HepG2 (cell line): ENCODE measurements at regions not wholly inside any gene's neighbourhood (a gene's known extent, or its start where the extent isn't known, plus 50 kb on each side); places are given as distances from the start of the nearest gene placed in this dataset.

Experiments
- ATAC-seq: fragments of 200-7000 bp; cut with Tn5 transposase; 3 replicates; pipeline ENCODE4 v1.9.1; 2020; ENCODE audit warnings: mild to moderate bottlenecking, moderate library complexity
- BruUV-seq: library from RNA; stranded (reverse); fragments of 400-500 nt; replicated peaks from 2 replicates; lab custom pipeline; 2021; lab: Mats Ljungman, UMichigan
- CTCF ChIA-PET: fragments of 300-600 bp; formaldehyde crosslinking; extraction: SDS; loops from one replicate; lab custom pipeline; 2021; ENCODE audit warnings: low total read pairs, inconsistent platforms, low intra/inter-chr PET ratio; lab: Yijun Ruan, JAX
- POLR2A ChIA-PET: fragments of 350-600 bp; sonication (Branson Sonifier 250); formaldehyde crosslinking; loops from one replicate; lab custom pipeline; 2020; ENCODE audit warnings: antibody characterized with exemption, inconsistent platforms; lab: Yijun Ruan, JAX
- DNase-seq: peaks from one replicate; pipeline ENCODE4 v3.0.0-alpha.2; 2015; ENCODE audit warnings: low spot score
- FAIRE-seq: peaks from 3 replicates; lab custom pipeline; 2011; peaks lifted over from hg19 to GRCh38; lab: Jason Lieb, UNC
- H2AFZ ChIP-seq: one replicate; pipeline ENCODE4 v1.6.1; 2011; ENCODE audit warnings: low read length, inconsistent platforms
- H3K27ac ChIP-seq: fragments of 300-600 bp; 3 replicates; pipeline ENCODE4 v1.8.0; 2011; ENCODE audit warnings: mixed run types, mild to moderate bottlenecking, mixed read lengths, low read length, inconsistent platforms; ENCODE audit not compliant: insufficient read depth; ENCODE audit errors: extremely low read length
- H3K27me3 ChIP-seq, 2 experiments: fragments of 200-600 bp in 1 of 2; 2 replicates in 1 of 2; 3 replicates in 1 of 2; pipeline versions ENCODE4 v1.6.0 to v1.8.0; 2011; ENCODE audit warnings: low read length in 2 of 2, mild to moderate bottlenecking in 2 of 2, moderate library complexity in 2 of 2, inconsistent platforms in 1 of 2; ENCODE audit not compliant: insufficient read depth in 2 of 2, control insufficient read depth in 1 of 2
- H3K36me3 ChIP-seq, 2 experiments: fragments of 200-600 bp in 1 of 2; replicated peaks in 1 of 2; 2 replicates in 1 of 2; 3 replicates in 1 of 2; pipeline versions ENCODE4 v1.5.1 to v1.8.0; 2011; ENCODE audit warnings: low read length in 2 of 2, inconsistent platforms in 1 of 2; ENCODE audit not compliant: insufficient read depth in 2 of 2, control insufficient read depth in 1 of 2
- H3K4me1 ChIP-seq: 2 replicates; pipeline ENCODE4 v1.5.1; 2012; ENCODE audit warnings: low read length, inconsistent platforms; ENCODE audit not compliant: insufficient read depth
- H3K4me2 ChIP-seq: 2 replicates; pipeline ENCODE4 v1.6.0; 2011; ENCODE audit warnings: low read depth, low read length, inconsistent platforms
- H3K4me3 ChIP-seq, 3 experiments: fragments of 200-600 bp in 1 of 3; sonication (generic), shearing (Covaris generic) in 1 of 3; replicated peaks in 1 of 3; 2 replicates each; pipeline ENCODE4 v1.5.1; 2011 to 2016; ENCODE audit warnings: low read length in 3 of 3, inconsistent platforms in 2 of 3, low read depth in 2 of 3, mild to moderate bottlenecking in 2 of 3, control low read depth in 1 of 3, mixed read lengths in 1 of 3; ENCODE audit not compliant: insufficient read depth in 1 of 3
- H3K79me2 ChIP-seq: one replicate; pipeline ENCODE4 v1.6.1; 2011; ENCODE audit warnings: low read length, inconsistent platforms; ENCODE audit not compliant: insufficient read depth
- H3K9ac ChIP-seq: 2 replicates; pipeline ENCODE4 v1.6.0; 2011; ENCODE audit warnings: mild to moderate bottlenecking, low read depth, low read length, inconsistent platforms; ENCODE audit not compliant: insufficient read depth
- H3K9me3 ChIP-seq: 2 replicates; pipeline ENCODE4 v1.5.1; 2012; ENCODE audit warnings: mild to moderate bottlenecking, low read length
- H4K20me1 ChIP-seq: 2 replicates; pipeline ENCODE4 v1.6.0; 2011; ENCODE audit warnings: inconsistent platforms, mild to moderate bottlenecking, low read length, moderate library complexity; ENCODE audit not compliant: insufficient read depth
- HOXA7 ChIP-seq: sonication (generic); formaldehyde crosslinking; IDR thresholded peaks from 2 replicates; pipeline ENCODE4 v1.8.1; 2022; ENCODE audit warnings: mild to moderate bottlenecking, missing genetic modification reagents, moderate library complexity
- POLR2G ChIP-seq: fragments of 200-400 bp; formaldehyde crosslinking; IDR thresholded peaks from 2 replicates; pipeline ENCODE4 v1.6.1; 2018; ENCODE audit warnings: mild to moderate bottlenecking, low read depth, low read length, moderate library complexity
- SRSF1 ChIP-seq: fragments of 200-400 bp; formaldehyde crosslinking; optimal IDR thresholded peaks from 2 replicates; pipeline ENCODE3; 2017; ENCODE audit warnings: mild to moderate bottlenecking, low read depth, low read length, moderate library complexity
- TCF7L2 ChIP-seq: IDR thresholded peaks from 2 replicates; pipeline ENCODE4 v1.6.1; 2011; ENCODE audit warnings: mild to moderate bottlenecking, low read depth, low read length, moderate library complexity
- ZBTB20 ChIP-seq: sonication (generic); formaldehyde crosslinking; IDR thresholded peaks from 2 replicates; pipeline ENCODE4 v1.8.1; 2023; ENCODE audit warnings: missing genetic modification reagents, low read depth, mild to moderate bottlenecking, borderline replicate concordance
- ZBTB39 ChIP-seq: sonication (generic); formaldehyde crosslinking; IDR thresholded peaks from 2 replicates; pipeline ENCODE4 v1.5.0; 2020; ENCODE audit warnings: missing genetic modification reagents
- ZFP1 ChIP-seq: IDR thresholded peaks from 2 replicates; pipeline ENCODE4 v1.6.1; 2016
- ZNF362 ChIP-seq: sonication (generic); formaldehyde crosslinking; IDR thresholded peaks from 2 replicates; pipeline ENCODE4 v1.4.0; 2020; ENCODE audit warnings: missing genetic modification reagents, mild to moderate bottlenecking, borderline replicate concordance
- ZSCAN22 ChIP-seq: sonication (generic); formaldehyde crosslinking; IDR thresholded peaks from 2 replicates; pipeline ENCODE4 v1.4.0; 2020; ENCODE audit warnings: mild to moderate bottlenecking, missing genetic modification reagents
- WGBS: methylation state at CpG from one replicate; pipeline ENCODE4 v1.1.6; 2017; ENCODE audit warnings: low lambda C conversion rate; 5-methylcytosine and 5-hydroxymethylcytosine counted together
- in situ Hi-C: cut with HindIII; loops from 2 replicates; pipeline ENCODE4 v1.10.0; 2017; ENCODE audit warnings: low pct_unique_long_range_greater_than_20kb; ENCODE audit not compliant: extremely low pct_ligation_motif_present
- intact Hi-C: fragments of 100-400 bp; cut with micrococcal nuclease; formaldehyde crosslinking; loops from one replicate; pipeline ENCODE4 v1.10.0; 2022; ENCODE audit not compliant: unreplicated experiment

- H3K27me3 ChIP-seq = no peaks in the 10 kb centered on the region
- intact Hi-C loops = no loop called here
- no peaks in the 10 kb centered on the region for H3K9me3 ChIP-seq
- no peak for FAIRE-seq
- no peaks in the 10 kb centered on the region for H4K20me1 ChIP-seq
- ChIA-PET CTCF (no interaction called here), POLR2A (no interaction called here)
- H3K4me2 ChIP-seq = no peak overlapping the region
- ATAC-seq = no peak
- 17% methylated on average over 5 of the region's 5 CpGs for WGBS
- DNase-seq = no peak
- H3K36me3 ChIP-seq = no peaks in the 10 kb centered on the region
- no peaks in the 10 kb centered on the region for H3K79me2 ChIP-seq
- H2AFZ ChIP-seq = no peak overlapping the region
- no TSS peak for BruUV-seq
- no peak overlapping the region for H3K9ac ChIP-seq
- in situ Hi-C loops = no loop called here
- TF ChIP-seq HOXA7 (CRISPR knock-in tag) = no peak
- TF ChIP-seq TCF7L2 = no peak
- no peak for TF ChIP-seq ZBTB39 (CRISPR knock-in tag)
- TF ChIP-seq POLR2G = no peak
- TF ChIP-seq SRSF1 = no peak
- TF ChIP-seq ZSCAN22 = no peak
- no peak for TF ChIP-seq ZFP1 (CRISPR knock-in tag)
- TF ChIP-seq ZNF362 = no peak
- TF ChIP-seq ZBTB20 (CRISPR knock-in tag) = no peak
- no peak overlapping the region for H3K27ac ChIP-seq
- H3K4me3 ChIP-seq = no peak overlapping the region
- no peaks in the 10 kb centered on the region for H3K4me1 ChIP-seq
These were observed 212.4 kb upstream of the MTPN start for GRCh38 chr7:136189506-136189998.
